Neural progenitor cell (in vitro differentiated cells): ENCODE measurements at regions not wholly inside any gene's neighbourhood (a gene's known extent, or its start where the extent isn't known, plus 50 kb on each side); places are given as distances from the start of the nearest gene placed in this dataset.

ENCODE experiments used
- DNase-seq: peaks from one replicate; pipeline ENCODE4 v3.0.0-alpha.2; 2016; ENCODE audit warnings: low spot score
- H2AFZ ChIP-seq: fragments of 200-600 bp; sonication (generic); replicated peaks from 2 replicates; pipeline ENCODE4 v1.6.1; 2016; ENCODE audit warnings: antibody characterized with exemption
- H3F3A ChIP-seq: fragments of 200-600 bp; sonication (generic); 2 replicates; pipeline ENCODE4 v1.6.1; 2016; ENCODE audit warnings: antibody characterized with exemption, low read depth
- H3K27ac ChIP-seq: fragments of 200-600 bp; sonication (generic); 2 replicates; pipeline ENCODE4 v1.5.1; 2016; ENCODE audit warnings: mild to moderate bottlenecking
- H3K27me3 ChIP-seq: fragments of 200-600 bp; sonication (generic); 2 replicates; pipeline ENCODE4 v1.6.1; 2016; ENCODE audit warnings: mild to moderate bottlenecking, moderate library complexity
- H3K36me3 ChIP-seq: fragments of 200-600 bp; sonication (generic); 2 replicates; pipeline ENCODE4 v1.5.1; 2016
- H3K4me1 ChIP-seq: fragments of 200-600 bp; sonication (generic); 2 replicates; pipeline ENCODE4 v1.6.1; 2016; ENCODE audit warnings: mixed run types
- H3K4me2 ChIP-seq: fragments of 200-600 bp; sonication (generic); 2 replicates; pipeline ENCODE4 v1.6.1; 2016
- H3K4me3 ChIP-seq: fragments of 200-600 bp; sonication (generic); 2 replicates; pipeline ENCODE4 v1.5.1; 2016
- H3K79me2 ChIP-seq: fragments of 200-600 bp; sonication (generic); 2 replicates; pipeline ENCODE4 v1.6.1; 2016; ENCODE audit warnings: low read depth
- H3K9ac ChIP-seq: fragments of 200-600 bp; sonication (generic); 2 replicates; pipeline ENCODE4 v1.6.1; 2016
- H3K9me3 ChIP-seq: fragments of 200-600 bp; sonication (generic); 2 replicates; pipeline ENCODE4 v1.5.1; 2016; ENCODE audit warnings: low read depth
- H4K20me1 ChIP-seq: fragments of 200-600 bp; sonication (generic); 2 replicates; pipeline ENCODE4 v1.6.1; 2016; ENCODE audit warnings: low read depth
- H3K27ac Mint-ChIP-seq: 3 replicates; pipeline ENCODE4 v1.8.0; 2021; ENCODE audit warnings: mixed read lengths
- H3K27me3 Mint-ChIP-seq: 2 replicates; pipeline ENCODE4 v1.8.0; 2022; ENCODE audit warnings: low read depth, mild to moderate bottlenecking, inconsistent platforms, moderate library complexity, mixed read lengths; ENCODE audit not compliant: insufficient read depth
- H3K36me3 Mint-ChIP-seq: 3 replicates; pipeline ENCODE4 v1.8.0; 2021; ENCODE audit warnings: mixed read lengths
- H3K4me1 Mint-ChIP-seq: 3 replicates; pipeline ENCODE4 v1.8.0; 2021; ENCODE audit warnings: mixed read lengths
- H3K4me3 Mint-ChIP-seq: 3 replicates; pipeline ENCODE4 v1.8.0; 2021; ENCODE audit warnings: mild to moderate bottlenecking, moderate library complexity, mixed read lengths
- H3K9me3 Mint-ChIP-seq: 3 replicates; pipeline ENCODE4 v1.8.0; 2020; ENCODE audit warnings: mixed read lengths
- CTCF ChIP-seq: fragments of 200-600 bp; sonication (generic); IDR thresholded peaks from 2 replicates; pipeline ENCODE4 v1.5.1; 2017; ENCODE audit warnings: antibody characterized with exemption, mild to moderate bottlenecking
- EZH2 ChIP-seq: fragments of 200-600 bp; sonication (generic); IDR thresholded peaks from 2 replicates; pipeline ENCODE4 v1.6.1; 2017; ENCODE audit warnings: antibody characterized with exemption, mild to moderate bottlenecking, moderate library complexity
- EZH2phosphoT487 ChIP-seq: fragments of 200-600 bp; sonication (generic); IDR thresholded peaks from 2 replicates; pipeline ENCODE4 v1.6.1; 2017; ENCODE audit warnings: antibody characterized with exemption

- Histone ChIP-seq H3K4me2 (no peak overlapping the region), H3K4me3 (no peak overlapping the region), H3K9me3 (no peaks in the 10 kb centered on the region), H3K79me2 (no peaks in the 10 kb centered on the region), H3K9ac (no peak overlapping the region), H3F3A (no peaks in the 10 kb centered on the region), H3K4me1 (no peaks in the 10 kb centered on the region), H3K27ac (no peak overlapping the region), H4K20me1 (no peaks in the 10 kb centered on the region), H3K27me3 (no peaks in the 10 kb centered on the region), H3K36me3 (no peaks in the 10 kb centered on the region), H2AFZ (no peak overlapping the region)
- Mint-ChIP-seq H3K27me3 (no peaks in the 10 kb centered on the region), H3K4me1 (peaks cover 16% of the 10 kb centered on the region), H3K4me3 (no peak overlapping the region), H3K9me3 (peaks cover 2% of the 10 kb centered on the region), H3K27ac (no peak overlapping the region), H3K36me3 (no peaks in the 10 kb centered on the region)
- DNase-seq: no peak
- no peak for TF ChIP-seq EZH2phosphoT487
- no peak for TF ChIP-seq EZH2
- TF ChIP-seq CTCF: no peak
Observed at GRCh38 chr2:59739166-59739565, 814.3 kb downstream of the BCL11A start.

- H4K20me1 ChIP-seq: no peaks in the 10 kb centered on the region
- no peak overlapping the region for H3K27ac ChIP-seq
- H3K36me3 ChIP-seq: no peaks in the 10 kb centered on the region
- no peaks in the 10 kb centered on the region for H3K27me3 ChIP-seq
- no peak overlapping the region for H3K4me3 ChIP-seq
- Mint-ChIP-seq H3K9me3 (peaks cover 2% of the 10 kb centered on the region), H3K36me3 (no peaks in the 10 kb centered on the region), H3K4me3 (no peak overlapping the region), H3K27me3 (peaks cover 7% of the 10 kb centered on the region), H3K27ac (no peak overlapping the region), H3K4me1 (peaks cover 32% of the 10 kb centered on the region)
- no peak overlapping the region for H3K9ac ChIP-seq
- DNase-seq: no peak
- TF ChIP-seq CTCF (no peak), EZH2 (no peak), EZH2phosphoT487 (no peak)
- H3K79me2 ChIP-seq: no peaks in the 10 kb centered on the region
- H3K9me3 ChIP-seq: no peaks in the 10 kb centered on the region
- H3K4me1 ChIP-seq: no peaks in the 10 kb centered on the region
- no peak overlapping the region for H2AFZ ChIP-seq
- H3F3A ChIP-seq: no peaks in the 10 kb centered on the region
- H3K4me2 ChIP-seq: no peak overlapping the region
Observed at GRCh38 chr2:59737299-59737698, 816.2 kb downstream of the BCL11A start.

GRCh38 chr2:59734743-59735142 is 818.7 kb downstream of the BCL11A start:
- DNase-seq: no peak
- no peaks in the 10 kb centered on the region for H3K36me3 Mint-ChIP-seq
- no peaks in the 10 kb centered on the region for H3K27me3 ChIP-seq

More at GRCh38 chr2:59734743-59735142, 818.7 kb downstream of the BCL11A start:
- Histone ChIP-seq H3K4me2 (no peak overlapping the region), H3K27ac (no peak overlapping the region), H3K9me3 (no peaks in the 10 kb centered on the region), H3K79me2 (no peaks in the 10 kb centered on the region), H3K4me3 (no peak overlapping the region), H2AFZ (no peak overlapping the region), H4K20me1 (no peaks in the 10 kb centered on the region), H3K4me1 (no peaks in the 10 kb centered on the region), H3F3A (no peaks in the 10 kb centered on the region), H3K9ac (no peak overlapping the region), H3K36me3 (no peaks in the 10 kb centered on the region)
- Mint-ChIP-seq H3K27ac (no peak overlapping the region), H3K27me3 (peaks cover 7% of the 10 kb centered on the region), H3K9me3 (peaks cover 2% of the 10 kb centered on the region), H3K4me1 (peaks cover 32% of the 10 kb centered on the region), H3K4me3 (no peak overlapping the region)
- TF ChIP-seq EZH2: no peak
- no peak for TF ChIP-seq EZH2phosphoT487
- TF ChIP-seq CTCF: no peak
